Testis (tissue), 2 donors: ENCODE measurements at regions not wholly inside any gene's neighbourhood (a gene's known extent, or its start where the extent isn't known, plus 50 kb on each side); places are given as distances from the start of the nearest gene placed in this dataset.

Source experiments
- DNase-seq: peaks from one replicate; pipeline ENCODE4 v3.0.0-alpha.2; 2019
- H3K27ac ChIP-seq, 2 donors: fragments of 200-600 bp; sonication (generic); one replicate each; pipeline ENCODE4 v1.5.1; 2019
- H3K27me3 ChIP-seq: fragments of 200-600 bp; sonication (generic); one replicate; pipeline ENCODE4 v1.5.1; 2019
- H3K36me3 ChIP-seq: fragments of 200-600 bp; sonication (generic); one replicate; pipeline ENCODE4 v1.5.1; 2017; ENCODE audit warnings: low read depth; ENCODE audit errors: missing control alignments
- H3K4me1 ChIP-seq: fragments of 200-600 bp; sonication (generic); one replicate; pipeline ENCODE4 v1.5.1; 2019
- H3K4me3 ChIP-seq, 2 donors: fragments of 200-600 bp; sonication (generic); one replicate each; pipeline ENCODE4 v1.5.1; 2017 to 2019
- H3K9me3 ChIP-seq: fragments of 200-600 bp; sonication (generic); one replicate; pipeline ENCODE4 v1.5.1; 2017
- CTCF ChIP-seq, 3 experiments: fragments of 450-650 bp in 2 of 3; fragments of 200-600 bp in 1 of 3; sonication (generic) in 1 of 3; IDR thresholded peaks; one replicate each; pipeline ENCODE4 v1.5.1; 2016 to 2019; ENCODE audit warnings: antibody characterized with exemption in 3 of 3, mild to moderate bottlenecking in 2 of 3, moderate library complexity in 1 of 3
- POLR2A ChIP-seq: fragments of 450-650 bp; IDR thresholded peaks from one replicate; pipeline ENCODE4 v1.6.1; 2017; ENCODE audit warnings: antibody characterized with exemption, mild to moderate bottlenecking, moderate library complexity
- WGBS, 2 donors: methylation state at CpG; one replicate each; pipeline ENCODE4 v1.1.5; 2018; 5-methylcytosine and 5-hydroxymethylcytosine counted together
- intact Hi-C: fragments of 100-400 bp; cut with DNase I; formaldehyde crosslinking; loops from one replicate; pipeline ENCODE4 v1.15.1; 2023; ENCODE audit warnings: low total_unique reads

GRCh38 chr7:21218155-21218554 is 209.7 kb upstream of the SP4 start:
- TF ChIP-seq POLR2A (no peak), CTCF (IDR thresholded peaks at IDR 0.05) (no peak)
- Histone ChIP-seq H3K4me1 (no peaks in the 10 kb centered on the region), H3K4me3 (no peak overlapping the region), H3K27ac (no peak overlapping the region), H3K9me3 (no peaks in the 10 kb centered on the region), H3K27me3 (no peaks in the 10 kb centered on the region), H3K36me3 (no peaks in the 10 kb centered on the region)
- no peak for DNase-seq
- intact Hi-C loops, result no loop called here
- WGBS, 2 donors, result 44 to 53% methylated on average over 2 of the region's 2 CpGs

- intact Hi-C loops, result no loop called here
- no peak overlapping the region for H3K27ac ChIP-seq
- H3K36me3 ChIP-seq, result no peaks in the 10 kb centered on the region
- H3K9me3 ChIP-seq, result no peaks in the 10 kb centered on the region
- H3K27me3 ChIP-seq, result no peaks in the 10 kb centered on the region
- H3K4me3 ChIP-seq, result no peak overlapping the region
- TF ChIP-seq POLR2A, result no peak
- TF ChIP-seq CTCF (IDR thresholded peaks at IDR 0.05), result no peak
- 73 to 74% methylated on average over 15 to 16 of the region's 16 CpGs for WGBS, 2 donors
- no peaks in the 10 kb centered on the region for H3K4me1 ChIP-seq
- no peak for DNase-seq
Measured at GRCh38 chr7:21221130-21221529, 206.8 kb upstream of the SP4 start.

DNA sequence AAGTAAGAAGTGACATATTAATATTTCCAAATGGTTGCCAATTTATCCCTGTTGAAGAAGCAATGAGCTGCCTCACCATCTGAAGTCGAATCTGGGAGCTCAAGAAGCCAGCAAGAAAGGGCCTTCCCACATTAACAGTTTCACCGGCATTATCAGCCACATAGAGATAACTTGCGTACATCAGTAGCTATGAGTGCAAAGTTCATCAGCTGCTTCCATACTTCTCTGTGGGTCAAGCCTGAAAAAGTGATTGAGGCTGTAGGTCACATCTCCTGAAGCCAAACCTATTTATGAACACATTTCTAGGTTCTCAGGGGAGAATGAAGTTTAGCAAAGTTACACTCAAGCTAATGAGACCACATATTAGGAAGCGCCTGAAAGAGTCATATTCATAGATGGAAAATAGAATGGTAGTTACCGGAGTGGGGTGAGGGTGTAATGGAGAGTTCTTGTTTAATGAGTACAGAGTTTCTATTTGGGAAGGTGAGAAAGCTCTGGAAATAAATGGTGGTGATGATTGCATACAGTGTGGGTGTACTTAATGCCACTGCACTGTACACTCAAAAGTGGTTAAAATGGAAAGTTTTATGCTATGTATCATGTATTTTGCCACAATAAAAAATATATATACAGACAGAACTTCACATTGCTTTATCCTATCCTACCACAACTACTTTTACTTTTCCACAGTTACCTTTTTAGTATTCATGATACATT is 189.3 kb upstream of the SP4 start:
- intact Hi-C loops, result no loop called here
- TF ChIP-seq CTCF (IDR thresholded peaks at IDR 0.05) (no peak), POLR2A (no peak)
- DNase-seq, result no peak
- Histone ChIP-seq H3K4me1 (no peaks in the 10 kb centered on the region), H3K36me3 (no peaks in the 10 kb centered on the region), H3K27me3 (no peaks in the 10 kb centered on the region), H3K4me3 (no peak overlapping the region), H3K9me3 (no peaks in the 10 kb centered on the region), H3K27ac (no peak overlapping the region)
- 66 to 67% methylated on average over 5 of the region's 5 CpGs for WGBS, 2 donors

DNA sequence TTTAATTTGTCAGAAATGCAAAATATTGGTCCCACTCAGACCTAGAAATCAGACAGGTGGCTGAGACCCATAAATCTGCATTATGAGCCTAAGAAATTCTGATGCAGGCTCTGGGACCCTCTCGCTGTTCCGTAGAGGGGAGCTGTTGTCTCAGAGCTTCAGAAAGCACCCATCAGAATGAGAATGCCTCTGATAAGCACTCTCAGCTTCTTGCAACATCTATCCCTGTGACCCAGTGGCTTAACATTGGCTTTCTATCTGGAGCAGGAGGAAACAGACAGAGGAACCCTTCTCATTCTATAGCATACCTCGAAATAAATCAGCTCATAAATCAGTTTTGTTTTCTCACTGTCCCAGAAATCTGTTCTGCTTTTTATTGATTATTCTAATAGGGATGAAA is 184.6 kb upstream of the SP4 start:
- no peak for TF ChIP-seq CTCF (IDR thresholded peaks at IDR 0.05)
- no peak for TF ChIP-seq POLR2A
- Histone ChIP-seq H3K36me3 (no peaks in the 10 kb centered on the region), H3K9me3 (no peaks in the 10 kb centered on the region), H3K4me3 (no peak overlapping the region), H3K4me1 (no peaks in the 10 kb centered on the region), H3K27me3 (no peaks in the 10 kb centered on the region), H3K27ac (no peak overlapping the region)
- WGBS, 2 donors, result 50 to 62% methylated on average over 3 of the region's 3 CpGs
- intact Hi-C loops, result no loop called here
- no peak for DNase-seq

DNA sequence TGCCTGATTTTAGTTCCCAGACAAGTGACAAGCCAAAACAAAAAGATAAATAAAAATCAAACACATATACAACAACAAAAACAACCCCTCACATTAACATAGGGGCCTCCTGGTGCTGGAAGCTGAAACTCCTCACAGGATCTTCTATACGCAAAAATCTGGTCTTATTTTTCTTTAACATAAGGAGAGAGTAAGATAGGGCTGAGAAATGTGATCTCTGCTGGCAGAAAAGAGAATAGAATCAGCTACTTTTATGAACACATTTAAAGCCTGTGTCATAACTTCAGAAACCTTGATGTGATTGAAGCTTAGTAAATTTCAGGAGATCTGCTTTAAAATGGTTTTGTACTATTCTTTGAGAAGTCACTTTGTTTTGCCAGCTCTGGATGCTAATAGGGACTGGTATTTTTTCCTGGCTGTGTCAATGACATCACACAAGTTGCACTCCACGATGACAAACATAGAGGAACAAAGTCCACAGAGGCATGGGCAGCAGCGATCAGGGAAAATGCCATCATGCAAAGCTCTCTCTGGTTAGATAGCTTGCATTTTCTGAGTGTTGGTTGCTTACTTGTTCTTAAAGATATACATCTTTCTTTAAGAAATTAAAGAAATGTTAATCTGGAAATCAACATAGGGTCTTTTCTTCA is 176.6 kb upstream of the SP4 start:
- Histone ChIP-seq H3K36me3 (no peaks in the 10 kb centered on the region), H3K4me1 (no peaks in the 10 kb centered on the region), H3K4me3 (no peak overlapping the region), H3K9me3 (no peaks in the 10 kb centered on the region), H3K27me3 (no peaks in the 10 kb centered on the region), H3K27ac (no peak overlapping the region)
- DNase-seq, result no peak
- WGBS, 2 donors, result 47 to 55% methylated on average over 3 of the region's 3 CpGs
- TF ChIP-seq POLR2A (no peak), CTCF (IDR thresholded peaks at IDR 0.05) (no peak)
- intact Hi-C loops, result no loop called here
